Endothelial cell of hepatic sinusoid (primary cell): ENCODE measurements at regions not wholly inside any gene's neighbourhood (a gene's known extent, or its start where the extent isn't known, plus 50 kb on each side); places are given as distances from the start of the nearest gene placed in this dataset.
"Not testable (repeated sequence)": the region's sequence is repeated elsewhere in the genome, so short reads cannot be mapped to it uniquely, and the experiment has no call there.

ENCODE experiments used
- in situ Hi-C: cut with HindIII; loops from 2 replicates; pipeline ENCODE4 v1.10.0; 2017; ENCODE audit warnings: low sequenced_read_pairs

DNA sequence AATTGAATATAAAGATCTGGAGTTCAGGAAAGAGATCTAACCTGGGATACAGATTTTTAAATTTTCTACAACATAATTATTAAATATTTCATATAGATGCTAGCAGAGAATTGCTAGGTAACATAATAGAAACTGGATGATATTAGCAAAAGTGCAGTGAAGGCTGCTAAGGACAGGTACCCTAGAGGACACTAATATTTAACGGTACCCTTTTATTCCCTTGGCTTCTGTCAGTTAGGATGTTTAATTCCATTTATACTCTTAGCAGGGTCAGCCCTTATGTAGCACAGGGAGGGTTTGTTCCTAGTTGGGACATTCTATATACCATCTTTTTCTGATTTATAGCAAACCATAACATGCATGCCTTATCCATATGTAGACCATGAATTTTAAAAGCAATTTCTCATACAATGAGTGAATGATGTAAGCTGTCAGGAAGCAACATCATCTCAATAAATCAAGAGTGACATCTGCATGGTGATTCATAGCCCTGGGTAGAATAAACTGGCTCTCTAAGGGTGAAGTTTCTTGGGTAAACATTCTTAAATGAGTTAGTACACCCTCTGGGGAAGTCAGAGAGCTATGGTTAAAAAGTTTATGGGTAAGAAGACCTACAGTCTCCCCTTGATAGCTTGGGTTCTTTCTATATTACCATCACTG is 404.4 kb upstream of the MGAT4C start:
- in situ Hi-C loops, result no loop called here

DNA sequence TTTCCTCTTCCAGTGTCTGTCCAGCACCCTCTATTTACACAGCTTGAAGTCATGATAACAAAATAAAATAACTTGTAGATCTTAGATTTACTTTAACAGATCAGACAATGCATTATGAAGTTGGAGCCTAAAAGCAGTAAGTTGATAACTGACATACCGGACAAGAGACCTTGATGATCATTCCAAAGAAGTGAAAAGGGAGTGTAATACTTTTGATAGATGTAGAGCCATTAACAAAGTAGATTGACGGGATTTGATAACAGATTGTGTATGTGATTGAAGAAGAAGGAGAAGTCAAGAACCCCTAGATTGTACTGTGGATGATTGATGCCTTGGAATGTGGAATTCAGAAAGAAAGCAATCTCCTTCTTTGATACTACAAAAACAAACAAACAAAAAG is 403.8 kb upstream of the MGAT4C start:
- in situ Hi-C loops, result no loop called here

DNA sequence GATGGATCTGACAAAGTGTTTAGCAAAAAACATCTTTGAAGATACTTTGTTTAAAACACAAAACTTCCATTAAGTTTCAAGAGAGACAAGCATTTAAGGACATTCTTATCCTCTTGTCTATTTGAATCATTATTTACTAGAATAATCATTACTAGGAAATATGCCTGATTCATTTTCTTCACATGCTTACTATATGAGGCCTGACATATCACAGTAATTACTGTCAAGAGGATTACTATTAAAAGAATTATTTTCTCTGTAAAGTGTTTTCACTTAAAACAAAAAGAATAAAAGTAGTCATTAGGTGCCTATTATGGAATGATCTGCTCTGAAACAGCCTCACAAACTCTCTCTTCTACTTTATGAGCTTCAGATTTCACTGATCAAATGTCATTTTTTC is 402.1 kb upstream of the MGAT4C start:
- in situ Hi-C loops, result no loop called here

DNA sequence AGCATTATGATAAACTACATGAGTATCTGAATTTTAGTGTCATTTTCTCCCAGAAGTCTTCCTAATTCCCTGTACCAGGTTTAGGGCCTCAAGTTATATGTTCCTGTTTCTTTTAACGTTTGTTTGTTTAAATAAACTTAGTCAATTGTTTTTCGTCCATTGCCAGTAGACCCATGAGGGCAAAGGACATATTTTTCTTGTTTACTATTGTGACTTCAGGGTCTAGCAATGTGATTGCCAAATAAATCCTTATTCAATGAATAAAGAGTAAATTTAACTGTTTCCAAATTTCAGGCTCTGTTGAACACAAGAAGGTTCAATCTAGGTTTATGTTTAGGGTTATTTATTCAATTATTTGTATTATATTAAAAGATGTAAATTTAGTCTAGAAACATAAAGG is 391.6 kb upstream of the MGAT4C start:
- in situ Hi-C loops, result no loop called here

DNA sequence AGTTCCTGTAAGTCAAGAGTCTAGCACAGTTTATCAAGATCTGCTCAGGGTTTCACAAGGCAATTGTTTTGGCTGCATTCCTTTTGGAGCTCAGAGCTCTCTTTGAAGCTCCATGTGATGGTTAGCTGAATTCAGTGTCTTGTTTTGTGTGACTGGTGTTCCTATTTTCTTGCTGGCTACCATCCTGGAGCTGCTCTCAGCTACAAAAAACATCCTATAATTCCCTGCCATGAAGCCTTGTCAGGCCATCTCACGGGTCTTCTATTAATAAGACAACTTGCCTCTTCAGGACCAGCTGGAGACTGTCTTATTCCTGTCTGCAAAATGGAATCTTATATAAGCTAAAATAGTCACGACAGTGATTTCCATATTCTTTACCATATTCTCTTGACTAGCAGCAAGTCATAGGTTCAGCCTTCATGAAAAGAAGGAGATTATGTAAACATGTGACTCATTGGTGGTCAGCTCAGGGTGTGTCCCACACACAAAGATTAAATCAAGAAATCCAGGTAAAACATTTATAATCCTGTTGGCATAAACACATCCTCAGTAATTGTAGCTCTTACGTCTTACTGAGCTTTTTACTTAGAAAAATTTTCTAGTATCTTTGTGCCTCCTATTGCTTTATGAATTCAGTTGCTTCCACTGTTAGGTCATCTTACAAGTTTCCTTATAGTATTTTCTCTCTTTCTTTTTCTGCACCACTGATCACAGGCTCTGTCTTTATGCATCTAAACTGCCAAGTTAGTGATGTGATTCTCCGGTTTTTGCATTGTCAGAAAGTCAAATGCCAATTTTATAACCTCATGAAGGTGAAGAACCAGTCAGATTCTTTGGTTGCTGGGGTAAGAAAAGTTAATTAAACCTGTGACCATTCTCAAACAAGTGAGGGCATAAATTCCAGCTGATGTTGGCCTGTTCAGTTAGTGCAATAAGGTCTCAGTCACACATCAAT is 378.5 kb upstream of the MGAT4C start:
- in situ Hi-C loops, result no loop called here

DNA sequence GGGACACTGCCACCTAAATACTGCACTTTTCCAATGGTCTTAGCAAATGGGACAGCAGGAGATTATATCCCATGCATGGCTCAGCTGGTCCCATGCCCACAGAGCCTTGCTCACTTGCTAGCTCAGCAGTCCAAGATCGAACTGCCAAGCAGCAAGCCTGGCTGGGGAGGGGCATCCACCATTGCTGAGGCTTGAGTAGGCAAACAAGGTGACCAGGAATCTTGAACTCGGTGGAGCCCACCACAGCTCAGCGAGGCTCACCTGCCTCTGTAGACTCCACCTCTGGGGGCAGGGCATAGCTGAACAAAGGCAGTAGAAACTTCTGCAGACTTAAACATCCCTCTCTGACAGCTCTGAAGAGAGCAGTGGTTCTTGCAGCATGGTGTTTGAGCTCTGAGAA is 370.8 kb upstream of the MGAT4C start:
- in situ Hi-C loops, result no loop called here

DNA sequence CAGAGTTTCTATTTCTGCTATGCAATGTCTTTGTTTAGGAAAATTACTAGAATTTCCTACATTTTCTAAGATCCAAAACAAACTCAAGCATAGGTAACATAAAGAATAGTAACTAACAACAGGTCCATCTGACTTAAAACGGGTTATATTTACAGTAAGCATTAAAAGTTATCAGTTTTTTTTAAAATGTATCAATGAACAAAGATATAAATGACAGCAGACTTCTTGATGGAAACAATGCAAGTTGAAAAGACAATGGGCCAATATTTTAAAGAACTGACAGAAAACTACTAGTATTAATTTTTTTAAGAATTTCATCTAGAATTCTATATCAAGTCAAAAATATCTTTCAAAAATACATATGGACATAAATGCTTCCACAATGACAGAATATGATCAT is 367.1 kb upstream of the MGAT4C start:
- in situ Hi-C loops, result no loop called here

DNA sequence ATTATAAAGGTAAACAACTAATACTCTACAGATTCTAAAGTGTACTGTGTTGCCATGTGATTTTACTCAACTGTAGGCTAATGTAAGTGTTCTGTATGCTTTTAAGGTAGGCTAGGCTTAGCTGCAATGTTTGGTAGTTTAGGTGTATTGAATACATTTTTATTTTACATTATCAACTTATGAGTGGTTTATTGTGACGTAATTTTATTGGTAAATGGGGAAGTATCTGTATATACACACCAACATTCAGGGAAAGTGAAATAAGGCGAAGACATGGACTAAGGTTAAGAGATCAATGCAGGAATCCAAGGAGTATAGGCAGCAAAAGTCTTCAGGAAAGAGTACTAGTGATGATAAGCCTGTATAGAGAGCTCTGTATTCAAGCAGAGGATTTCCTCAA is 365.8 kb upstream of the MGAT4C start:
- in situ Hi-C loops, result no loop called here

DNA sequence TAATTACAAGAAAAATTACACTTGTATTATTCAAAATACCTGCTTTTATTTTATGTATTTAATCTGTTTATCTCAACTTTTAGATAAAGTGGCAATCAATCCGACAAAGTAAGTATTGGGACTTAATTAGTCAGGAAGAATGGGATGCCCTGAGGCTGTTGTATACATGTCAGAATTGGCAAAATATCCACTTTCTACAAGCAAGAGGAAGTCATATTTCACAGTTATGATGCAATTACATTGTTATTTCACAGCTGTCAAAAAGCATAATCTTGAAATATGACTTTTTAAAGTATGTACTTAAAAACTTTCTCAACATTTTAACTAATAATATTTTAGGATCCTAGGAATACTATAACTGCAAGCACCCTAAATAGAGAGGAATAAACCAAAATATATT is 357.1 kb upstream of the MGAT4C start:
- in situ Hi-C loops, result no loop called here

DNA sequence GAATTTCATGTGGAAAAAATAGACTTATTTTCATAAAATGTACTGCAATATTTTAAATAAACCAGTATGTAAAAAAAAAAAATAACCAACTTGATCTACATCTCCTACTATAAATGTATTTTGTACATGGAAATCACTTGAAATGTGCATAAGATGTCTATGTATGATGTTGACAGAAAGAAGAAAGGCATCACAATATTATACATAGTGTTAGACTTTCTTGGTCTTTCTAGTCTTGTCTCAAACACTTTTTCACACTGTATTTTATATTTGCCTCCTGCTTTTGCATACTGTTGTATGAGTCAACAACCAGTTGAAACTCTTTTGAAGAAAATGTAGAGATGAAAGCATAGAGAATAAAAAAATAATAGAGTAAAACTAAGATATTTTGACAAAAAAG is 352.4 kb upstream of the MGAT4C start:
- in situ Hi-C loops, result no loop called here

DNA sequence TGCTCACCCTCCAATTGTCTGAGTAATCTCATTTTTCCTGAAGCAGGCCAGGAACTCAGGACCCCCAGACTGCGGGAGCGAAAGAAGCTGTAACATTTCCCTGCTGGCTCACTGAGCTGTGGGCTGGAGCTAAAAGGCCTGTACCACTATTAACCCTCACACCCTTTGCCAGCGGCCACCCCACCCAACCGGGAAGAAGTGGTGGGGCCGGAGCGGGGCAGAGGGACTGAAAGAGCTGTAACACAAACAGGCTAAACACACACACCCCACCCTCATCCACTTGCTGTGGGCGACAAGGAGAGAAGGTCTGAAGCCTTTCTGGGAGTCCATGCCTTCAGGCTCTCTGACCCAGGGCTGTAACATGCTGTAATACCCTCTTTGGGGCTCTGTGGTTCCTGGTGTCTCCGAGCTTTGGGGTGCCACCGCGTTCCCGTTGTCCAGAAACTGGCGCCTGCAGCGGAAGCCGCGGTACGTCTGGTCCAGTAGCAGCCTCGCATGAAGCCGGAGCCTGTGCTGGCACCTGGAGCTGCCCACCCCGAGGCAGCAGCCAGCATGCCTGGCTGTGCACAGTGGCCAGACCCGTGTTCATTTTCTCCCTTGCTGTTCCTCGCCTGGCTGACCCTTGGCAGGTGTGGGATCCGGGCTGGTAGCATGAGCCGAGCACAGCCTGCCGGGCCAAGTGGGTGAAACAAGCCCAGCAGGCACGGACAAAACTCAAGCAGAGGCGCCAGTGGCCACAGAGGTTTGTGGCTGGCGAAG is 345.5 kb upstream of the MGAT4C start:
- in situ Hi-C loops, result no loop called here

DNA sequence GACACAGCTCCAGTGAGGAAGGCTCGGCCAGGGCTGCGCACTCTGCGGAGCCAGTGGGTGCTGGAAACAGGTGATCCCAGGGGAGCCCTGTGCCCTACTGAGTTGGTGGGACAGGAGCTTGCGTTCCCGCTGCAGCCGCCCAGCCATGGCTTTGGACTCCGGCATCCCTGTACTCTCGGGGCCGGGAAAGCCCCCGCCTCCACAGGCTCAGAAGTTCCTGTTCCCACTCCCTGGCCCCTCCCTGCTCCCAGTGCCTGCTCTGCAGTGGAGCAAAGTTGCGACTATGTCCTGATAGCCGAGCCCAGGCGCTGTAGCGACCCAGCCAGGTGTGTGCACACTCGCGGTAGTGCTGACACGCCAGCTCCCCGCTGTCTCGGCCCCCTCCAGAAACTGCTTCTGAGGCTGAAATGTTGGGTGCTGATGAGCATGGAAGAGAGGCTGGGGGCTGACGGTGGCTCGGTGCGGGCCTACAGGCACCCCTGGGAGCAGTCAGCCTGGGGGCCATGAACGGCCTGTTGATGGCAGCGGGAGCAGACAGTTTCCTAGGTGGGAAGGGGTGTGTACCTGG is 344.6 kb upstream of the MGAT4C start:
- in situ Hi-C loops, result no loop called here

DNA sequence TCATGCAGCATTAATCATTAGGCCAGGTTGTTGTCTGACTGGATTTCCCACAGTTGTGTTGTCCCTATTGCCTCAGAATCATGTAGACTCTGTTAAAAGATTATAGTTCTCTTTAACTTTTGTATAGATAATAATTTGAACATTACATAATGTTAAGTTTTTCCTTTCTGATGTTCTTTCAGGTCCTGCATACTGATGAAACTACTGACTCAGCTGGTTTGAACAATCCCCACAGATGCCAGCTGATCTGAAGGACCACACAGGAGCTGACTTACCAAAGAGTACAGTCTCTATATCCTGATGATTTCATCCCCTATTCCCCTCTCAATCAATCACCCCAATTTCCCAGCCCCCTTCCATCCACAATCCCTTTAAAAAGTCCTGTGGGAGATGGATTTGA is 341.2 kb upstream of the MGAT4C start:
- in situ Hi-C loops, result no loop called here

DNA sequence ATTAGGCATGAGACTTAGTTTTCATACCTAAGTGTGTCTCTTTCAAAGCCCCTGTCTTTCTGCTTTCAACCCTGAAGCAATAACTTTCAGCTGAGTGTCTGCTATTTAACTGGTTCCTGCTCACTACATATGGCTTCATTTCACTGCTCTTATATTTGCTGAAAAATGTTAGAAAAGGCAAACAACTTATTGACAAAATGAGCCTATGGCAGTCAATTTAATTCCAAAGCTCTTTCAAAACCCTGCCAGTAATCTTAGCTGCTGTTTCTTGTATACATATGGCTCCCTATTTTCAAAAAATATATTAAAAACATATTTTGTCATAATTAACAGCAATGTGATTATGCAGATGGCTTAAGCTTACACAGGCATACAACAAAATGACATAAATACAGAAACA is 334.1 kb upstream of the MGAT4C start:
- in situ Hi-C loops, result no loop called here

DNA sequence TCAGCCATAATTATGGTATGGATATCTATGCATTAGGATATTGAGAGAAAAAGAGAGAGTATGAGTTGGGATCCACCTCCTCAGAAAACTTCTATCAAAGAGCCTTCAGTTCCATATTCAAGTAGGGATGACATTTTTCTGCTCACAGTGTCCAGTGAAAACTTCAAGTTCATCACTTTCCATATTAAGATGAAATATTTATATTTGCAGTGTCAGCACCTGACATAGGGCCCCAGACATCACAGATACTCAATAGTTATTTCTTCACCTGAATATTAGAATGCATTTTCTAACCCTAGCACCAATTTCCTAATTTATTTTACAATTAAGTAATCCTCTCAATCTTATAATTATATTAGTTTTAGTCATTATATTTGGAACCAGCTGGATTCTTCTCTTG is 318.0 kb upstream of the MGAT4C start:
- in situ Hi-C loops, result no loop called here

DNA sequence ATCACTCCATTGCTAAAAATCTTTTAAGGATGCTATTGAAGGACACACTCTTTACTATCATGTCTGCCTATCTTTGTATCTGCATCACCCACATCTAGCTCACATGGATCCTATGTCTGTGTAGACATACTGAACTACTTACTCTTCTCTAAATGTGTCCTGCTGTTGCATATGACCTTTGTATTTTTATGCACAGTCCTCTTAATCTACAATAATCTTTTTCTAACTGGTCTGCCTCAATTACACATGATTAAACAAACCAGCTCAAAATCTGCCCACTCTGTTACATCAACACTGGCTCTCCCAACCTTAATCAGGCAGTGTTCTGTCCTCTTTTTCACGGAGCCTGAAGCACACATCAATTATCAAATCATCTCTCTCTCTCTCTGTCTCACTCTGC is 316.3 kb upstream of the MGAT4C start:
- in situ Hi-C loops, result no loop called here

DNA sequence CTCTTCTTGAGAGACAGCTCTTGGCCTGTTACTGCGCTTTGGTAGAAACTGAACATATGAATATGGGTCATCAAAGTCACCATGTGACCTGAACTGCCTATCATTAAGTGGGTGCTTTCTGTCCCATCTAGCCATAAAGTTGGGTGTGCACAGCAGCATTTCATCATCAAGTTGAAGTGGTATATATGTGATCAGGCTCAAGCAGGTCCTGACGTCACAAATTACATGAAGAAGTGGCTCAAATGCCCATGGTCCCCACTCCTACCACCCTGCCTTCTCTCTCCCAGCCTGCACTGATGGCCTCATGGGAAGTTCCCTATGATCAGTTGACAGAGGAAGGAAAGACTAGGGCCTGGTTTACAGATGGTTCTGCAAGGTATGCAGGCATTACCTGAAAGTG is 308.8 kb upstream of the MGAT4C start:
- in situ Hi-C loops, result no loop called here

DNA sequence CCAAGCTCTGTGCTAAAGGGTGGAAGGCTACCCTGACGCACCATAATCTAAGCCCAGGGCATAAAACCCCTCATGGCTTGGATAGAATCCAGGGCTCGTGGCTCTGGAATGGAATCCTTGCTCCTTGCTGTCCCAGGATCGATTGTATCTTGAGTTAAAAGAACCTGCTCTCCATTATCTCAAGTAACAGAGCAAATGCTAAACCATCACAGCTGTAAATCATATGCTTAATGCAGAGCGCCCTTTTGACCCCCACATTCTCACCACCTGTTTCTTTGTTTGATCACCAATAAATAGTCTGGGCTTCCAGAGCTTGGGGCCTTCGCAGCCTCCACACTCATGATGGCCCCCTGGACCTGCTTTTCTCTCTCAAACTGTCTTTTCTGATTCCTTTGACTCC is 299.3 kb upstream of the MGAT4C start:
- in situ Hi-C loops, result not testable (repeated sequence)

DNA sequence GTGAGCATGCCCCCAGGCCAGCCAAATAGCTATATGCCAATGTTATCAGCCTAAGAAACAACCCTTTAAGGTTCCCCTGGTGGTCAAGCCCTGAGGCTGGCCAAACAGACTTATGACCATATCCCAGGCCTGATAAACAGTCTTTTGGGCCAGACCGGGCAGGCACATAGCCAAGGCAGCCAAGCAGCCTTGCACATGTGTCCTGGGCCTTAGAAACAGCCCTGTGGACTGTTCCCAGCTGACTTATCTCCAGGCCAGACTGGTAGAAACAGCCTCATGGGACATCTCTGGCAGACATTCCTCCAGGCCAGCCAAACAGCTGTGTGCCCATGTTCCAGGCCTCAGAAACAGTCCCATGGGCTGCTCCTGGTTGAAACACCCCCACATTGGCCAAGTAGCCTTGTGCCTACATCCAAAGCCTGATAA is 295.0 kb upstream of the MGAT4C start:
- in situ Hi-C loops, result no loop called here

DNA sequence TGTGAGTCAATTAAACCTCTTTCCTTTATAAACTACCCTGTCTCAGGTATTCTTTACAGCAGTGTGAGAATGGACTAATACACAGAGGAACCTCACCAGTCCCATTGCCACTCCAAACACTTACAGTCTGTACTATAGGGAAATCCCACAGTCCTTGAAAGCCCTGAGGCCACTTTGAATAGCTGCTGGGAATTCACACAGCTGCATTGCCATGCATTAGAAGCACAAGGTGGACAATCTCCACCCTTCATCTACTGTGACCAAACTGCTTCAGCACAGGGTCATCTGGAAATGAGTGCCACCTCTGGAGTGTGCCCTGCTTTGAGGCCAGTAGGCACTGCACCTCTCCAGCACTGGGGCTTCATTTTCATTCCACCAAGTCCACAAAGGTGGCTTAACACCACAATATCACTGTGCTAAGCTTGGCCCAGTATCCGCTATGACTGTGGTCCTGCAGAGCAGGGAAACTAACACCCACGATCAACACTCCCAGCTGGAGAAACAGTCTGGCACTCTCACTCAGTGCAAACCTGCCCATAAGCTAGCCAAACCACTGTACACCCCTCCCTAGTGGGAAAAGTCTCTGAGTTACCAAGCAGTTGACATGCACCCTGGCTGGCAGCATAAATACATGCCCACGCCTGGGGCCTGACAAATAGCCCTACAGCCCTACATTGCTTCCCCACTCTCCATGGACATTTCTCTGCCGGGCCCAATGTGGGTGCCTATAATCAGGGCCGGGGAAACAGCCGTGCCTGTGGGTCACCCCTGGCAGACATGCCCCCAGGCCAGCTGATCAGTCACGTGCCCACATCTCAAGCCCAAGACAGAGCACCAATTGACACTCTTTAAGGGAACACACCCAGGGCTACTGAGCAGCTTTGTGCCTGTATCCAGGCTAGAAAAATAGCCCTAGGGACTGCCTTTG is 294.3 kb upstream of the MGAT4C start:
- in situ Hi-C loops, result no loop called here
